ENCODE measurements at regions not wholly inside any gene's neighbourhood (a gene's known extent, or its start where the extent isn't known, plus 50 kb on each side); places are given as distances from the start of the nearest gene placed in this dataset.

DNA sequence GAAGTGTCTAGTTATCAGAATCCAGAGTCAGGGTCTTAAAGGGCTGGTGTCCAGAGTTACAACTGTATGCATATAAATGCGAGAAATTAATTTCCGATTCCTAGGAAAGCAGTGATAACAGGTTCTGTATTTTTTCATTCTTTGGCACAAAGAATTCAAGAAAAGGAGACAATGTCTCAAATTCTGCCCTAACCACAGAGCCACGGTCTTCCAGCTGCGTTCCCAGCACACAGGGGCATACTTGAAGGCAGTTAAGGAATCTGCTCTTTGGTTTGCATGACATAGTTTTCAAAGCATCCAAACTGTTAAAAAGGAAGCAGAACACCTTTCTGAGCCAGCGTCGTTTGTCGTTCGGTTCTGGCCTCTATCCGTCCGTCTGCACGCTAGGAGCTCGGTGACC, 416.9 kb upstream of the MKI67 start:
- TF ChIP-seq, protein P1, sequence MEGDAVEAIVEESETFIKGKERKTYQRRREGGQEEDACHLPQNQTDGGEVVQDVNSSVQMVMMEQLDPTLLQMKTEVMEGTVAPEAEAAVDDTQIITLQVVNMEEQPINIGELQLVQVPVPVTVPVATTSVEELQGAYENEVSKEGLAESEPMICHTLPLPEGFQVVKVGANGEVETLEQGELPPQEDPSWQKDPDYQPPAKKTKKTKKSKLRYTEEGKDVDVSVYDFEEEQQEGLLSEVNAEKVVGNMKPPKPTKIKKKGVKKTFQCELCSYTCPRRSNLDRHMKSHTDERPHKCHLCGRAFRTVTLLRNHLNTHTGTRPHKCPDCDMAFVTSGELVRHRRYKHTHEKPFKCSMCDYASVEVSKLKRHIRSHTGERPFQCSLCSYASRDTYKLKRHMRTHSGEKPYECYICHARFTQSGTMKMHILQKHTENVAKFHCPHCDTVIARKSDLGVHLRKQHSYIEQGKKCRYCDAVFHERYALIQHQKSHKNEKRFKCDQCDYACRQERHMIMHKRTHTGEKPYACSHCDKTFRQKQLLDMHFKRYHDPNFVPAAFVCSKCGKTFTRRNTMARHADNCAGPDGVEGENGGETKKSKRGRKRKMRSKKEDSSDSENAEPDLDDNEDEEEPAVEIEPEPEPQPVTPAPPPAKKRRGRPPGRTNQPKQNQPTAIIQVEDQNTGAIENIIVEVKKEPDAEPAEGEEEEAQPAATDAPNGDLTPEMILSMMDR (IDR thresholded peaks at IDR 0.05): no peak
- no peak for TF ChIP-seq RAD21 (IDR thresholded peaks at IDR 0.05; ENCODE audit: low read length)
- TF ChIP-seq ELF1 (IDR thresholded peaks at IDR 0.05): no peak
- TF ChIP-seq, protein P2, sequence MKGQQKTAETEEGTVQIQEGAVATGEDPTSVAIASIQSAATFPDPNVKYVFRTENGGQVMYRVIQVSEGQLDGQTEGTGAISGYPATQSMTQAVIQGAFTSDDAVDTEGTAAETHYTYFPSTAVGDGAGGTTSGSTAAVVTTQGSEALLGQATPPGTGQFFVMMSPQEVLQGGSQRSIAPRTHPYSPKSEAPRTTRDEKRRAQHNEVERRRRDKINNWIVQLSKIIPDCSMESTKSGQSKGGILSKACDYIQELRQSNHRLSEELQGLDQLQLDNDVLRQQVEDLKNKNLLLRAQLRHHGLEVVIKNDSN (IDR thresholded peaks at IDR 0.05; ENCODE audit: borderline replicate concordance, low read depth): no peak
- no peak for TF ChIP-seq POLR2AphosphoS5 (IDR thresholded peaks at IDR 0.05; ENCODE audit: low read depth, low read length)
- TF ChIP-seq, protein P3, sequence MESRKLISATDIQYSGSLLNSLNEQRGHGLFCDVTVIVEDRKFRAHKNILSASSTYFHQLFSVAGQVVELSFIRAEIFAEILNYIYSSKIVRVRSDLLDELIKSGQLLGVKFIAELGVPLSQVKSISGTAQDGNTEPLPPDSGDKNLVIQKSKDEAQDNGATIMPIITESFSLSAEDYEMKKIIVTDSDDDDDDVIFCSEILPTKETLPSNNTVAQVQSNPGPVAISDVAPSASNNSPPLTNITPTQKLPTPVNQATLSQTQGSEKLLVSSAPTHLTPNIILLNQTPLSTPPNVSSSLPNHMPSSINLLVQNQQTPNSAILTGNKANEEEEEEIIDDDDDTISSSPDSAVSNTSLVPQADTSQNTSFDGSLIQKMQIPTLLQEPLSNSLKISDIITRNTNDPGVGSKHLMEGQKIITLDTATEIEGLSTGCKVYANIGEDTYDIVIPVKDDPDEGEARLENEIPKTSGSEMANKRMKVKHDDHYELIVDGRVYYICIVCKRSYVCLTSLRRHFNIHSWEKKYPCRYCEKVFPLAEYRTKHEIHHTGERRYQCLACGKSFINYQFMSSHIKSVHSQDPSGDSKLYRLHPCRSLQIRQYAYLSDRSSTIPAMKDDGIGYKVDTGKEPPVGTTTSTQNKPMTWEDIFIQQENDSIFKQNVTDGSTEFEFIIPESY (IDR thresholded peaks at IDR 0.05; ENCODE audit: borderline replicate concordance, low read depth): no peak
- TF ChIP-seq NFIC (IDR thresholded peaks at IDR 0.05; ENCODE audit: borderline replicate concordance): no peak
- no peak for TF ChIP-seq MXI1 (IDR thresholded peaks at IDR 0.05; ENCODE audit: low read depth, low read length)
- no peak for TF ChIP-seq SMC3 (IDR thresholded peaks at IDR 0.05; ENCODE audit: low read depth, low read length)
- TF ChIP-seq EZH2phosphoT487 (IDR thresholded peaks at IDR 0.05; ENCODE audit: borderline replicate concordance, low read depth): no peak
- TF ChIP-seq FOXJ3 (CRISPR knock-in tag; IDR thresholded peaks at IDR 0.05): no peak
